CD4-positive, alpha-beta memory T cell (primary cell): ENCODE measurements at regions not wholly inside any gene's neighbourhood (a gene's known extent, or its start where the extent isn't known, plus 50 kb on each side); places are given as distances from the start of the nearest gene placed in this dataset.

Experiments
- CTCF ChIA-PET: fragments of 350-600 bp; sonication (Branson Sonifier 250); formaldehyde crosslinking; loops from one replicate; lab custom pipeline; 2021; ENCODE audit warnings: inconsistent platforms; ENCODE audit not compliant: partially characterized antibody; lab: Charles Lee
- POLR2A ChIA-PET: fragments of 350-600 bp; sonication (Branson Sonifier 250); formaldehyde crosslinking; loops from one replicate; lab custom pipeline; 2021; ENCODE audit not compliant: partially characterized antibody; lab: Charles Lee
- DNase-seq, 5 donors: peaks; one replicate each; pipeline versions ENCODE4 v3.0.0 to v3.0.0-alpha.2; 2020 to 2022; ENCODE audit warnings: mixed read lengths in 1 of 5
- H3K27ac ChIP-seq: one replicate; pipeline ENCODE4 v1.7.0; 2013; ENCODE audit warnings: low read depth, low read length
- H3K27me3 ChIP-seq: 2 replicates; pipeline ENCODE4 v1.7.0; 2013; ENCODE audit warnings: mild to moderate bottlenecking, low read length, moderate library complexity; ENCODE audit not compliant: insufficient read depth
- H3K36me3 ChIP-seq: 2 replicates; pipeline ENCODE4 v1.7.0; 2013; ENCODE audit warnings: mild to moderate bottlenecking, low read length, moderate library complexity; ENCODE audit not compliant: insufficient read depth
- H3K4me1 ChIP-seq: 2 replicates; pipeline ENCODE4 v1.7.0; 2013; ENCODE audit warnings: mild to moderate bottlenecking, low read length, moderate library complexity; ENCODE audit not compliant: insufficient read depth
- H3K4me3 ChIP-seq, 2 donors: one replicate each; pipeline ENCODE4 v1.7.0; 2013; ENCODE audit warnings: low read length in 2 of 2, mild to moderate bottlenecking in 1 of 2
- H3K9me3 ChIP-seq, 2 donors: one replicate each; pipeline ENCODE4 v1.7.0; 2013; ENCODE audit warnings: low read length in 2 of 2, control low read depth in 1 of 2; ENCODE audit not compliant: control insufficient read depth in 1 of 2
- H3K27ac Mint-ChIP-seq, 7 donors: one replicate each; pipeline ENCODE4 v1.8.0; 2020 to 2021; ENCODE audit warnings: mixed read lengths in 7 of 7, mild to moderate bottlenecking in 6 of 7, inconsistent platforms in 3 of 7, moderate library complexity in 3 of 7
- H3K27me3 Mint-ChIP-seq, 2 donors: one replicate each; pipeline ENCODE4 v1.8.0; 2020 to 2021; ENCODE audit warnings: mixed read lengths in 2 of 2
- H3K36me3 Mint-ChIP-seq, 2 donors: one replicate each; pipeline ENCODE4 v1.8.0; 2020 to 2021; ENCODE audit warnings: mixed read lengths in 2 of 2, inconsistent platforms in 1 of 2, mild to moderate bottlenecking in 1 of 2
- H3K4me1 Mint-ChIP-seq, 4 donors: one replicate each; pipeline ENCODE4 v1.8.0; 2020 to 2021; ENCODE audit warnings: mixed read lengths in 4 of 4, mild to moderate bottlenecking in 1 of 4
- H3K4me3 Mint-ChIP-seq, 8 donors: one replicate each; pipeline ENCODE4 v1.8.0; 2020 to 2021; ENCODE audit warnings: mixed read lengths in 8 of 8, mild to moderate bottlenecking in 7 of 8, moderate library complexity in 6 of 8, inconsistent platforms in 3 of 8
- H3K9me3 Mint-ChIP-seq, 8 donors: one replicate each; pipeline ENCODE4 v1.8.0; 2020 to 2021; ENCODE audit warnings: mixed read lengths in 8 of 8, mild to moderate bottlenecking in 5 of 8, inconsistent platforms in 3 of 8, moderate library complexity in 1 of 8
- intact Hi-C: fragments of 100-400 bp; cut with micrococcal nuclease; formaldehyde crosslinking; loops from one replicate; pipeline ENCODE4 v1.15.1; 2023

DNA sequence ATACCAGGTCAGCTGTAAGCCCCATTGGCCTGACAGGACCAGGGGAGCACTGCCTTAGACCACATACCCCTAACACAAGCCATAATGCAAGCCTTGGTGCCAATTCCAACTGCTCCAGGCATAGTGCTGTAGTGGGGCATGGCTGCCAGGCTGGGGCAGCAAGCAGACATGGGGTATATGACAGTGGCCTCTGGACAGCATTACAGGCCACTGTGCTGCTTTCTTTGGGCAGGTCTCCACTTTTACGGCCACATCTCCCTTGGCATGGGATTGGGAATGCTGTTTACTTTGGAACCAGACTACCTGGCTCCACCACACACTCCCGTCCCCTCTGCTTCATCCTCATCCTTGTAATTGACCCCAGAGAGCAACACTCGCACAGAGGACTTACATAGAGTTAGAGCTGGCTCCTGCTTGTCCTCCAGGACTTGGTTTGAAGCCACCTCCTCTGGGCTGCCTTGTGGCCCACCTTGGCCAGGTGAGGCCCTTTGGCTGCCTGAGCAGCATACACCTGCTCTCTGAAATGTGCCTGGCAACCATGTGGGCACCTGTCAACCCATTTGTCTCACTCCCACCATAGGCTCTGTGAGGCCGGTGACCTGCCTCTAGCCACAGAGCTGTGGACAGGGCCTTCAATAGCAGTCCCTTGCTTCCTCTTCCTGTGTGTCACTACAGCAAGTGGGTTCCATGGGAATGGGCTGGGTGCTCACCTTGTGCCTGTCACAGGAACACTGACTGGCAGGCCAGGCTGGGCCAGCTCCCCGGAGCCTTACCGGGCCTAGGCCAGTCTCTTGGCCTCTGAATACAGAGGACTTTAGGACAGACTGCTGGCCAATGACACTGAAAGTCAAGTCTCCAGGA is 262.6 kb upstream of the HS6ST1 start:
- peaks cover 0 to 3% (median 0%) of the 10 kb centered on the region in 8 donors for H3K9me3 Mint-ChIP-seq
- no peak overlapping the region for H3K4me3 Mint-ChIP-seq
- intact Hi-C loops: no loop called here
- Histone ChIP-seq H3K9me3 (no peaks in the 10 kb centered on the region), H3K36me3 (no peaks in the 10 kb centered on the region), H3K27me3 (no peaks in the 10 kb centered on the region), H3K4me3 (no peak overlapping the region), H3K4me1 (no peaks in the 10 kb centered on the region), H3K27ac (no peak overlapping the region)
- peaks cover 0 to 2% (median 0%) of the 10 kb centered on the region in 4 donors for H3K4me1 Mint-ChIP-seq
- H3K36me3 Mint-ChIP-seq: no peaks in the 10 kb centered on the region
- ChIA-PET POLR2A (no interaction called here), CTCF (no interaction called here)
- no peaks in the 10 kb centered on the region for H3K27me3 Mint-ChIP-seq
- no peak overlapping the region for H3K27ac Mint-ChIP-seq
- no peak for DNase-seq

DNA sequence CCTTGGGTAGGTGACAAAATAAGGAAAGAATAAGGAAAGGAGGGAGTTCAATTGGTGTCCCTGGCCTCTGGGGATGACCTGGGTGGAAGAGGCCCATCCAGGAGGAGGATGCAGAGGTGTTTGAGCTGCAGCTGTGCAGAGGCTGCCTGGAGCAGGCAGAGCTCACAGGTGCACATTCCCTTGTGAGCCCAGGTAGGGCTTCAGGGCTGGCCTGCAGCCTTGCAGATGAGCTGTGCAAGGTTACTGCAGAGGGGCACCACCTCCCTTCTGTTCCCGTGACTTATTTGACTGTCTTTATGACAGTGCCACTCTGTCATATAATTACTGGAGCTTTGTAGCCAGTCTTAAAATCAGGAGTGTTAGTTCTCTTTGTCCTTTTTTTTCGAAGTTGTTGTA is 263.2 kb upstream of the HS6ST1 start:
- no peak for DNase-seq
- Mint-ChIP-seq H3K27ac (no peak overlapping the region), H3K36me3 (no peaks in the 10 kb centered on the region), H3K4me3 (no peak overlapping the region), H3K27me3 (no peaks in the 10 kb centered on the region), H3K4me1 (peaks cover 0 to 2% (median 0%) of the 10 kb centered on the region in 4 donors), H3K9me3 (peaks cover 0 to 4% (median 0%) of the 10 kb centered on the region in 8 donors)
- intact Hi-C loops: no loop called here
- Histone ChIP-seq H3K4me3 (no peak overlapping the region), H3K36me3 (no peaks in the 10 kb centered on the region), H3K27ac (no peak overlapping the region), H3K27me3 (no peaks in the 10 kb centered on the region), H3K9me3 (no peaks in the 10 kb centered on the region), H3K4me1 (no peaks in the 10 kb centered on the region)
- POLR2A ChIA-PET: no interaction called here
- CTCF ChIA-PET: no interaction called here

DNA sequence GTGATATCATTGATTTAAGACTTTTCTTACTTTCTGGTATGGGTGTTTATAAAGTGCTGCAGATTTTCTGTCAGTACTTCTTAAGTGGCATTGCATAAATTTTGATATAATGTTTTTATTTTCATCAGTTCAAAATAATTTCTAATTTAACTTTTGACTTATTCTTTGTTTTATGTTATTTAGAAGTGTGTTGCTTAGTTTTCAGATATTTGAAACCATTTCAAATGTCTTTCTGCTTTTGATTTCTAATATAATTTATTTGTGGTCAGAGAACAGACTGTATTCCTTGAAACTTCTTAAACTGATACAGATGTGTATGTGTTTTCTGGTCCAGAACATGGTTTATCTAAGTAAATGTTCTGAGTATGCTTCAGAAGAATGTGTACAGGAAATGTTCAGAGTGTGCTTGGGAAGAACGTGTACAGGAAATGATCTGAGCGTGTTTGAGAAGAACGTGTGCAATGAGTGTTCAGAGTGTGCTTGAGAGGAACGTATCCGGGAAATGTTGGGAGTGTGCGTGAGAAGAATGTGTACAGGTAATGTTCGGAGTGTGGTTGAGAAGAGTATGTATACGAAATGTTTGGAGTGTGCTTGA is 265.7 kb upstream of the HS6ST1 start:
- Mint-ChIP-seq H3K4me3 (no peak overlapping the region), H3K27me3 (no peaks in the 10 kb centered on the region), H3K27ac (no peak overlapping the region), H3K4me1 (peaks cover 0 to 2% (median 0%) of the 10 kb centered on the region in 4 donors), H3K9me3 (peaks cover 0 to 4% (median 0%) of the 10 kb centered on the region in 8 donors), H3K36me3 (no peaks in the 10 kb centered on the region)
- no peak overlapping the region for H3K4me3 ChIP-seq
- H3K27ac ChIP-seq: no peak overlapping the region
- H3K9me3 ChIP-seq: no peaks in the 10 kb centered on the region
- DNase-seq: no peak
- H3K4me1 ChIP-seq: no peaks in the 10 kb centered on the region
- H3K27me3 ChIP-seq: no peaks in the 10 kb centered on the region
- ChIA-PET POLR2A (no interaction called here), CTCF (no interaction called here)
- intact Hi-C loops: no loop called here
- H3K36me3 ChIP-seq: no peaks in the 10 kb centered on the region

DNA sequence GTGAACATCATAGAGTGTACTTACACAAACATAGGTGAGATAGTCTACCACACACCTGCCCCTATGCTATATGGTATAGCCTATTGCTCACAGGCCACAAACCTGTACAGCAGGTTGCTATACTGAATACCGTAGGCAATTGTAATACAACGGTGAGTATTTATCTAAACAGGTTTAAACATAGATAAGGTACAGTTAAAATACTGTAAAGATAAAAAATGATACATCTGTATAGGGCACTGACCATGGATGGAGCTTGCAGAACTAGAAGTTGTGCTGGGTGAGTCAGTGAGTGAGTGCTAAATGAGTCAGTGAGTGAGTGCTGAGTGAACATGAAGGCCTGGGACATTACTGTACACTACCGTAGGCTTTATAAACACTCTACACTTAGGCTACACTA is 267.0 kb upstream of the HS6ST1 start:
- Mint-ChIP-seq H3K27me3 (peaks cover 3 to 4% of the 10 kb centered on the region in 2 donors), H3K4me3 (no peak overlapping the region), H3K9me3 (peaks cover 0 to 5% (median 0%) of the 10 kb centered on the region in 8 donors), H3K4me1 (peaks cover 0 to 2% (median 0%) of the 10 kb centered on the region in 4 donors), H3K36me3 (no peaks in the 10 kb centered on the region), H3K27ac (no peak overlapping the region)
- ChIA-PET POLR2A (no interaction called here), CTCF (no interaction called here)
- Histone ChIP-seq H3K27ac (no peak overlapping the region), H3K36me3 (no peaks in the 10 kb centered on the region), H3K4me3 (no peak overlapping the region), H3K9me3 (no peaks in the 10 kb centered on the region), H3K27me3 (no peaks in the 10 kb centered on the region), H3K4me1 (no peaks in the 10 kb centered on the region)
- no peak for DNase-seq
- intact Hi-C loops: no loop called here

DNA sequence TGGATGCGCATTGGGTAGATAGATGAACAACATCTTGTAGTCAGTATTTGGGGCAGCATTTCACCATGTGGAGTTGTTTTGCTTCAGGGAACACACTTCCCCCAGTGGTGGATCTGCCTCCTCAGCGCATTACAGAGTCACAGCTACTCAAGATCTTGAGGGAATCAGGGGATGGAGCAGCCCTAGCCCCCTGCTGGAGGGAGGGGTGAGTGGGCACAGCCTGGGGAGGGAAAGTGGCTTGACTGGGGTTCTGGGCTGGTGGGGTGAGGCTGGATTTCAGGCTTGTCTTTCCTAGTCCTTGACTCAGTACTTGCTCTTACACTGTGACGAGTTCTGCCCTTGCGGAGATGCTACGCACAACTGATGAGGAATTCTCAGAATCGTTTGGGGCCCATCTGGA is 271.0 kb upstream of the HS6ST1 start:
- H3K4me1 Mint-ChIP-seq: no peaks in the 10 kb centered on the region
- intact Hi-C loops: no loop called here
- peaks cover 4 to 5% of the 10 kb centered on the region in 2 donors for H3K27me3 Mint-ChIP-seq
- no peaks in the 10 kb centered on the region for H3K36me3 Mint-ChIP-seq
- H3K27me3 ChIP-seq: no peaks in the 10 kb centered on the region
- no peaks in the 10 kb centered on the region for H3K4me1 ChIP-seq
- no peak overlapping the region for H3K27ac Mint-ChIP-seq
- no peak overlapping the region for H3K27ac ChIP-seq
- ChIA-PET POLR2A (no interaction called here), CTCF (no interaction called here)
- no peaks in the 10 kb centered on the region for H3K36me3 ChIP-seq
- H3K9me3 ChIP-seq: no peaks in the 10 kb centered on the region
- no peak overlapping the region for H3K4me3 ChIP-seq
- DNase-seq: no peak
- H3K4me3 Mint-ChIP-seq: no peak overlapping the region
- H3K9me3 Mint-ChIP-seq: peaks cover 0 to 5% (median 0%) of the 10 kb centered on the region in 8 donors

DNA sequence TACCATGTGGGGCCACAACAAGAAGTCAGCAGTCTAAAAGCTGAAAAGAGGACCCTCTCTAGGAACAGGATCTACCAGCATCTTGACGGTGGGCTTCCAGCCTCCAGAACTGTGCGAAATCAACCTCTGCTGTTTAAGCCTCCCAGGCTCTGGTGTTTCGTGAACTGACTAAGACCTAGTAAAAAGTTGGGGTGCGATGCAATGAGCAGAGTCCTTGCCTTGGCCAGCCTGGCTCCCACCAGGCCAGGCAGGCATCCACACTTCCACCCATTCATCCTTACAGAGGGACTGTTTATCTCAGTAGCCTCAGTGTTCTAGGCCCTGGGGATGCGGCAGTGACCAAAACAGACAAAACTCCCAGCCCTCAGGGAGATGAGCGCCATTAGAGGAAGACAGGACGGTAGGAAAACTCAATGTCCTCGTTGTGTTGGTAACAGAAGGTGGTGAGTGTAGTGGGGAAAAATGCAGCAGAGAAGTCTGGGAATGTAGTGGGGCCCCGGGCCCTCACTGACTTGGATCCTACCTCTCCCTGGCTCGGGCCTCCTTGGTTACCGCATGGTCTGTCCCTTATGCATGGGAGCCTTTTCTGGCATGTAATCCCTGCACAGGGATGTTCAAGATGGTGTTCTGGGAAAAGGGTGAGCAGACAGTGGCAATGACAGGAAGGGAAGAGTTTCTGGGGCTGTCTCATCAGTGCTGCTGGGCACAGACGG is 271.8 kb upstream of the HS6ST1 start:
- no peaks in the 10 kb centered on the region for H3K27me3 ChIP-seq
- no peaks in the 10 kb centered on the region for H3K9me3 ChIP-seq
- no peak overlapping the region for H3K4me3 ChIP-seq
- no peak for DNase-seq
- no peak overlapping the region for H3K27ac ChIP-seq
- H3K4me3 Mint-ChIP-seq: no peak overlapping the region
- CTCF ChIA-PET: no interaction called here
- H3K4me1 ChIP-seq: no peaks in the 10 kb centered on the region
- intact Hi-C loops: no loop called here
- H3K4me1 Mint-ChIP-seq: no peaks in the 10 kb centered on the region
- POLR2A ChIA-PET: no interaction called here
- H3K27ac Mint-ChIP-seq: no peak overlapping the region
- H3K9me3 Mint-ChIP-seq: peaks cover 0 to 4% (median 0%) of the 10 kb centered on the region in 8 donors
- peaks cover 4 to 5% of the 10 kb centered on the region in 2 donors for H3K27me3 Mint-ChIP-seq
- no peaks in the 10 kb centered on the region for H3K36me3 Mint-ChIP-seq
- H3K36me3 ChIP-seq: no peaks in the 10 kb centered on the region
